Bronchial epithelial cell (primary cell): ENCODE measurements at regions not wholly inside any gene's neighbourhood (a gene's known extent, or its start where the extent isn't known, plus 50 kb on each side); places are given as distances from the start of the nearest gene placed in this dataset.

Source experiments
- DNase-seq: peaks from one replicate; pipeline ENCODE4 v3.0.0-alpha.2; 2010; ENCODE audit warnings: low read depth
- FAIRE-seq: peaks from 2 replicates; lab custom pipeline; 2011; peaks lifted over from hg19 to GRCh38; lab: Jason Lieb, UNC
- H3K27me3 ChIP-seq: 2 replicates; pipeline ENCODE4 v1.5.1; 2011; ENCODE audit warnings: low read length; ENCODE audit not compliant: control insufficient read depth, insufficient read depth
- H3K36me3 ChIP-seq: 2 replicates; pipeline ENCODE4 v1.5.1; 2011; ENCODE audit warnings: low read length; ENCODE audit not compliant: control insufficient read depth, insufficient read depth
- H3K4me3 ChIP-seq: 2 replicates; pipeline ENCODE4 v1.5.1; 2011; ENCODE audit warnings: mild to moderate bottlenecking, low read depth, low read length, control low read depth
- CTCF ChIP-seq: IDR thresholded peaks from 2 replicates; pipeline ENCODE4 v1.5.1; 2011; ENCODE audit warnings: mild to moderate bottlenecking, moderate library complexity, low read length, control low read depth, inconsistent platforms; ENCODE audit not compliant: insufficient read depth, severe bottlenecking

DNA sequence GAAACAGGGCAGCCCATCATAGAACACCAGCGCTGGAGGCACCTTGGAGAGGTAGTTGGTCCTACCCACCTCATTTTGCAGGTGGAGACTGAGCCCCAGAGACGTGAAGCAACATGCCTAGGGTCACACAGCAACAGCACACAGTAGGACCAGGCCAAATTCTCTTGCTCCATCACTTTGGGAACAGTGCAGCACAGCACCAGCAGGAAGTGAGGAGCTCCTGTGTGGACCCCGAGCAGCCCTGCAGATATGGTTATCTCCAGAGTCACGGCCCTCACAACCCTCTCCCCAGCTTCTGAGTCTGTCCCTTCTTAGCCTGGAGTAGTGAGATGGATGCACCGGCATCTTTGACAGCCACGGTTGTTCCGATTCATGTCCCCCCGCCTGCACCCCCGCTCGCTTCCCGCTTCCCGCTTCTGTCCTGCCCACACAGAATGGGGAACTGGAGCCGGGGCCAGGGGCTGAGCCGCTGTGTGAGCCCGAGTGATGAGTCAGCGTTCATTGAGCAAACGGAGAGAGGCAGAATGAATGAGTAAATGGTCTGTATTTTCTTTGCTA is 72.6 kb upstream of the DUSP22 start:
- H3K4me3 ChIP-seq: no peak overlapping the region
- TF ChIP-seq CTCF: no peak
- H3K27me3 ChIP-seq: no peaks in the 10 kb centered on the region
- peak; percentile 72 for DNase-seq
- no peak for FAIRE-seq
- no peaks in the 10 kb centered on the region for H3K36me3 ChIP-seq

GRCh38 chr6:220312-220711 is 72.0 kb upstream of the DUSP22 start:
- Histone ChIP-seq H3K36me3 (no peaks in the 10 kb centered on the region), H3K4me3 (no peak overlapping the region), H3K27me3 (no peaks in the 10 kb centered on the region)
- FAIRE-seq: no peak
- no peak for TF ChIP-seq CTCF
- DNase-seq: no peak

GRCh38 chr6:220721-221475 is 71.4 kb upstream of the DUSP22 start:
- DNase-seq (peak; percentile 35), FAIRE-seq (no peak)
- Histone ChIP-seq H3K27me3 (no peaks in the 10 kb centered on the region), H3K36me3 (no peaks in the 10 kb centered on the region), H3K4me3 (no peak overlapping the region)
- no peak for TF ChIP-seq CTCF

DNA sequence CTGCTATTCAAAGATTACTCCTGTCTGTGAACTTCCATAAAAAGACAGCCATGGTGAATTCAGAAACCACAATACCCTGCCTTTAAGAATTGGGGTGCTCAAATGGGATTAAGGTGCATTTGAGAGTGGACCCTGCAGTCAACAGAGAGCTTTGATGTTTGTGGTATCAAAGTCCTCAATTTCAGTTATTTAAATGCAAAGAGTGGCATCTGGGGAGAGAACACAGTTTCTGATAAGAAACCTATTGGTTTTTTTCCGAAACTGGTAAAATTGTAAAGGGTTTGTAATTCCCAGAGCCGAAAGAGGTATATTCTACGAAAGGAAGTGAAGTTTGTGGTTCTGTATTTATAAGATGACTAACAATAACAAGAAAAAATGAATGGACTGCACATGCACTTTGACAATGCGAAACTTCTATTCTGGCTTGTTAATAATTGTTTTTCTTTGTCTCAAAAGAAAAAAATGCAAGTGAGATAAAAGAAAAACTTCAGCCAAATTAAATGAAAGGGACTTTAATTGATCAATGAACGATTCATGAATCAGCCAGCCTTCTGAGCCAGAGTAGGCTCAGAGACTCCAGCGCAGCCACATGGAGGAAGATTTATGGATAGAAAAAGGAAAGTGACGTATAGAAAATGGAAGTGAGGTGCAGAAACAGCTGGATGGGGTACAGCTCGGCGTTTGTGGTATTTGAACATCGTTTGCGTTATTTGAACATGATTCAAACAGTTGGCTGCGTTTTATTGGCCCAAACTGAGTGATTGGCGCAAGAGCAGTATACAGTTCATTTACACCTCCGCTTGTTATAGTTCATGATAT is 70.5 kb upstream of the DUSP22 start:
- Histone ChIP-seq H3K4me3 (no peak overlapping the region), H3K36me3 (no peaks in the 10 kb centered on the region), H3K27me3 (no peaks in the 10 kb centered on the region)
- DNase-seq (no peak), FAIRE-seq (no peak)
- TF ChIP-seq CTCF: no peak

- DNase-seq (no peak), FAIRE-seq (no peak)
- Histone ChIP-seq H3K36me3 (no peaks in the 10 kb centered on the region), H3K4me3 (no peak overlapping the region), H3K27me3 (no peaks in the 10 kb centered on the region)
- TF ChIP-seq CTCF: no peak
Measured at GRCh38 chr6:222468-222867, 69.8 kb upstream of the DUSP22 start.
